Activated gamma-delta T cell treated with anti-CD3 and anti-CD28 coated beads, Interleukin-2, amount 50 U/mL, for 16 hours (primary cell): ENCODE measurements at regions not wholly inside any gene's neighbourhood (a gene's known extent, or its start where the extent isn't known, plus 50 kb on each side); places are given as distances from the start of the nearest gene placed in this dataset.
"Not testable (repeated sequence)": the region's sequence is repeated elsewhere in the genome, so short reads cannot be mapped to it uniquely, and the experiment has no call there.

Experiments used
- DNase-seq: peaks from one replicate; pipeline ENCODE4 v3.0.0-alpha.2; 2020; ENCODE audit warnings: low read depth

GRCh38 chr1:14403961-14404645 lies 194.4 kb upstream of the KAZN start:
- no peak for DNase-seq

GRCh38 chr1:14404862-14405301 lies 193.6 kb upstream of the KAZN start:
- no peak for DNase-seq

- DNase-seq = no peak
Measured at GRCh38 chr1:14412235-14412634, 186.2 kb upstream of the KAZN start.

GRCh38 chr1:14413819-14414490 lies 184.5 kb upstream of the KAZN start:
- DNase-seq = no peak

GRCh38 chr1:14415396-14415795 lies 183.1 kb upstream of the KAZN start:
- no peak for DNase-seq

DNA sequence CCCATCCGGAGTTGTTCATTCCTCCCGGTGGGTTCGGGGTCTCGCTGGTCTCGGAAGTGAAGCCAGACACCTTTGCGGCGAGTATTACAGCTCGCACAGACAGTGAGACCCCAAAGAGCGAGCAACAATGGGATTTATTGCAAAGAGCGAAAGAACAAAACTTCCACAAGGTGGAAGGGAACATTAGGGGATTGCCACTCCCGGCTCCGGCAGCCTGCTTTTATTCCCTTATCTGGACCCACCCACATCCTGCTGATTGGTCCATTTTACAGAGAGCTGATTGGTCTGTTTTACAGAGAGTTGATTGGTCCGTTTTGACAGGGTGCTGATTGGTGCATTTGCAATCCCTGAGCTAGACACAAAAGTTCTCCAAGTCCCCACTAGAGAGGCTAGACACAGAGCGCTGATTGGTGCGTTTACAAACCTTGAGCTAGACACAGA lies 178.7 kb upstream of the KAZN start:
- DNase-seq = not testable (repeated sequence)

DNA sequence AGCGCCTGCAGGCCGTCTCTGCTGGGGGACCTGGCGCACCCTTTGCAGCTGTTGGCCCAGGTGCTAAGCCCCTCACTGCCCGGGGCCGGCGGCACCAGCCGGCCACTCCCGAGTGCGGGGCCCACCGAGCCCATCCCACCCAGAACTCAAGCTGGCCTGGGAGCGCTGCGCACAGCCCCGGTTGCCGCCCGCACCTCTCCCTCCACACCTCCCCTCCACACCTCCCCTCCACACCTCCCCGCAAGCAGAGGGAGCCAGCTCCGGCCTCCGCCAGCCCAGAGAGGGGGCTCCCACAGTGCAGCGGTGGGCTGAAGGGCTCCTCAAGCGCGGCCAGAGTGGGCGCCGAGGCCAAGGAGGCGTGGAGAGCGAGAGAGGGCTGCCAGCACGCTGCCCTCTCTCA lies 177.8 kb upstream of the KAZN start:
- DNase-seq = no peak

GRCh38 chr1:14421295-14421976 lies 177.0 kb upstream of the KAZN start:
- DNase-seq = no peak

GRCh38 chr1:14421977-14422609 lies 176.4 kb upstream of the KAZN start:
- no peak for DNase-seq

GRCh38 chr1:14424325-14425002 lies 174.0 kb upstream of the KAZN start:
- no peak for DNase-seq

- no peak for DNase-seq
Measured at GRCh38 chr1:14426854-14427253, 171.6 kb upstream of the KAZN start.

DNA sequence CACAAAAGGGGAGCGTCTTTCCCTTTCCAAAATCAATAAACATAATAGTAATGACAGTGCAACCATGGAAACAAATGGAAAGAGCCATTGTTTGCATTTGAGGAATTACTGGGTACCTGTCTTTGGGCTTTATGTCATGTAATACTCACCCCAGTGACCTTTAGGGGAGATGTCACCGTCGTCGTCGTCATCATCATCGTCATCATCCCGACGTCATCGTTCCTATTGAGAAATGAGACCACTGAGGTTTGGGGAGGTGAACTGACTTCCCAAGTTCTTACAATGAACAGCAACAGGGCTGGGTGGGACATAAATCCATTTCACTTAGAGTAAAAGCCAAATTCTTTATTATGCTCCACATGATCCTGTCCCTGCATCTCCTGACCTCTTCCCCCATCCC lies 168.9 kb upstream of the KAZN start:
- no peak for DNase-seq

- not testable (repeated sequence) for DNase-seq
Measured at GRCh38 chr1:14432728-14433127, 165.8 kb upstream of the KAZN start.

DNA sequence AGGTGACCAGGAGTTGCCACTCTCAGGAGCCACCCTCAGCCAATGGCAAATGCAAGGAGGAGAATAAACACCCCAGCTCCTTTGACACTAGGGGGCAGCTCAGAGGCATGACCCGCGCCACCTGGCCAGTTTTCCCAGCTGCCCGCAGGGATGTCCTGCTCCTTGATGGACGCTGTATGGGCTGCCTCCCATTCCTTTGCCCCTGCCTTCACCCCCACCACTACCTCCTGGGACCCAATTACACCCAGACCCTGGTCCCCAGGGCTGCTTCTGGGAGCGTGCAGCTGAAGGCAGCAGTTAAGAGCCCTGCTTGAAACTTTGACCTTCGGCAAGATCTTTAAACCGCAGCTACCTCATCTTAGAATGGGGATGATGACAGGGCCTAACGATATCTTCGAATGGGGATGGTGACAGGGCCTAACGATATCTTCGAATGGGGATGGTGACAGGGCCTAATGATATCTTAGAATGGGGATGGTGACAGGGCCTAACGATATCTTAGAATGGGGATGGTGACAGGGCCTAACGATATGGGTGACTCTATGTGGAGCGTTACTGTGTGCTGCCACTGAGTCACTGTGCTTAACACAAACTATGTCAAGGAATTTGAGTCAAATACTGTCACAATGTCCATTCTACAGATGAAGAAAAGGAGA lies 163.0 kb upstream of the KAZN start:
- no peak for DNase-seq

- DNase-seq = no peak
Measured at GRCh38 chr1:14437417-14437918, 161.0 kb upstream of the KAZN start.

DNA sequence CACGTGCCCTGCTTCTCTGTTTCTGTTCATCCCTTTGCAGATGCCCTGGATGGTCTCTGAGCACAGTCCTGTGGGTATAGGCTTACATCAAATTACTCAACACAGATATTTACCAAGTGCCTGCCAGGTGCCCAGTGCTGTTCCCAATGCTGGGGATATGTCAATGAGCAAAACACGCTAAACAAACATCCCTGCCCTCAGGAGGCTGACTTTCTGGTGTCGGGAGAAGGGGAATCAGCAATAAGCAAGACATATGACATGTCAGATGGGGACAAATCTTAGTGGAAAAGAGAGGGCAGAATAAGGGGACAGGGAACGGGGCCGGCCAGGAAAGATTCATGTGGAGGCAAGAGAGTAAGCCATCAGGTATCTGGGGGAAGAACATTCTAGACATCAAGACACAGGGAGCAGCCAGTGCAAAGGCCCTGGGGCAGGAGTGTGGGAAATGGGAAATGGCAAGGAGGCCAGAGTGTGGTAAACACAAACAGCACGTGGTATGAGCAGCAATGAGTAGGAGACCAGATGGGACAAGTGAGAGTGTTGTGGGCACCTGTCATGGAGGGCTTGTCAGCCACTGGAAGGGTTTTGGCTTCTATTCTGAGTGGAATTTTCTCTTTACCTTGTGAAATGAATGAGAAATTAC lies 160.2 kb upstream of the KAZN start:
- DNase-seq = no peak

GRCh38 chr1:14439015-14439414 lies 159.5 kb upstream of the KAZN start:
- no peak for DNase-seq

DNA sequence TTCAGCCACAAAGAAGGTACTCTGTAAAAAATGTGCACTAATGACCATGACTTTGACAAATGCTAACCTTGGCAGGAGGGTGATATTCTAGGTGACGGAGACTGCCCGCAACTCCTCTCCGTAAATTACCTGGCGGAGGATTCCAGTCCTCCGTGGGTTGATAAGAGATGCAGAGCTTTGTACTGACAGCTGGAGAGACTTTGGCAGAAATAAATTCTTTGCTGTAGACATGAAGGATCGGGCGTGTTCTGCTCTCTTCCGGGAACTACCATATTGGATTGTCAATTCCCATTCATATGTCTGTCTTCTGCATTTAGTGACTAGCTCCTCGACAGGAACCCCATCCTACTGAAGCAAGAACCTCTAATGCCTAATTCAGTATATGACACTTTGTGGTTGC lies 158.3 kb upstream of the KAZN start:
- DNase-seq = no peak

GRCh38 chr1:14440731-14441130 lies 157.8 kb upstream of the KAZN start:
- DNase-seq = no peak

GRCh38 chr1:14441302-14441741 lies 157.2 kb upstream of the KAZN start:
- no peak for DNase-seq

DNA sequence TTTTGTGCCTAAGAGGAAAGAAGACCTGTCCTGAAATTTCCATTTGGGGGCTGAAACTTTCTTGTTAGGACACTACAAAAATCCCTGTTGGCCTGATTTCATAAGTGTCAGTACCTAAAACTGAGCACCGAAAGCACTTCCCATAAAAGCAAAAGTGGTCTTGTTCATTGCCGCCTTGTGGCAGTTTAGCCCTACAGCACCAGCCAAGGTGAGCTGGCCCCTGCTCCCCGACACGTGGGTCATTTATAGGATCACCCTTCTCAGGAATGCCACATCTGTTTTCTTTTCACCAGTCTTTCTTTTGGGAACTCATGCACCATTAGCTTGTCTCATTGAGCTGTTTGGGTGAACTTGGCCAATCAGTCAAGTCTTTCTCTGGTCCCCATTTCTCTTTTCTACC lies 155.8 kb upstream of the KAZN start:
- no peak for DNase-seq
